Transverse colon (tissue), 4 donors: ENCODE measurements at regions not wholly inside any gene's neighbourhood (a gene's known extent, or its start where the extent isn't known, plus 50 kb on each side); places are given as distances from the start of the nearest gene placed in this dataset.

ENCODE experiments used
- CTCF ChIP-seq, 5 experiments: fragments of 200-600 bp in 3 of 5; fragments of 450-650 bp in 2 of 5; sonication (generic) in 3 of 5; IDR thresholded peaks; 1 replicate in 2 of 5; 2 replicates in 3 of 5; pipeline ENCODE4 v1.5.1; 2016 to 2017; ENCODE audit warnings: antibody characterized with exemption in 5 of 5, inconsistent platforms in 3 of 5, mild to moderate bottlenecking in 2 of 5, moderate library complexity in 1 of 5
- POLR2A ChIP-seq: fragments of 450-650 bp; IDR thresholded peaks from one replicate; pipeline ENCODE4 v1.6.1; 2016; ENCODE audit warnings: antibody characterized with exemption, mild to moderate bottlenecking, moderate library complexity
- POLR2AphosphoS5 ChIP-seq, 3 donors: sonication (generic); formaldehyde crosslinking; IDR thresholded peaks; one replicate each; pipeline ENCODE4 v1.6.1; 2016; ENCODE audit warnings: antibody characterized with exemption in 3 of 3

- TF ChIP-seq POLR2AphosphoS5 (IDR thresholded peaks at IDR 0.05) (no peak), CTCF (IDR thresholded peaks at IDR 0.05) (no peak), POLR2A (no peak)
Observed at GRCh38 chr10:86599041-86599440, 55.3 kb upstream of the OPN4 start.
